ENCODE measurements at regions not wholly inside any gene's neighbourhood (a gene's known extent, or its start where the extent isn't known, plus 50 kb on each side); places are given as distances from the start of the nearest gene placed in this dataset.
"Not testable (repeated sequence)": the region's sequence is repeated elsewhere in the genome, so short reads cannot be mapped to it uniquely, and the experiment has no call there.

- H3K4me1 Mint-ChIP-seq (ENCODE audit: low read depth, unreplicated experiment); DNase-seq; H3K36me3 Mint-ChIP-seq (ENCODE audit: insufficient read depth, unreplicated experiment); H3K27ac Mint-ChIP-seq (ENCODE audit: unreplicated experiment); CTCF ChIA-PET; H3K4me3 Mint-ChIP-seq (ENCODE audit: low read depth, unreplicated experiment); BruUV-seq (replicated peaks); intact Hi-C loops (cut with micrococcal nuclease; ENCODE audit: unreplicated experiment); H3K9me3 Mint-ChIP-seq (ENCODE audit: low read depth, unreplicated experiment); H3K27me3 Mint-ChIP-seq (ENCODE audit: unreplicated experiment): not testable (repeated sequence)
Measured at GRCh38 chr21:5086416-5086815, 5435.0 kb upstream of the TPTE start.

DNA sequence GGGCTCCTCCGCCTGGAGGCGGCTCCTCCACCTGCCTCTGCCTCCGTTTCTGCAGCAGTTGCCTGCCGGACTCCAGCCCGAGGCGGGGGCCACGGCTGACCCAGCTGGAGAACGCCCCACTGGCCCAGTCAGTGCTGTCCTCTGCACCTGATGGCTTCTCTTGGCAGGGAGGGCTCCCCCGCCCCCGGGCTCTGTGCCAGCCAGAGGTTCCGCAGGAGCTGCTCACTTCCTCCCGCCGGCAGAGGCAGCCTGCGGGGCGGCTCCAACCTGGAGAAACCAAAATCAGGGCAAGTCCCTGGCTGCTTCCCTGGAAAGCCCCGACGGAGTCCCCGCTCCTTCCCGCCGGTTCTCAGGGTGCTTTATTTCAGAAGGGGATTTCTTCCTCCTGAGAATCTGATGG is 5432.6 kb upstream of the TPTE start:
- BruUV-seq (replicated peaks); intact Hi-C loops (cut with micrococcal nuclease; ENCODE audit: unreplicated experiment); CTCF ChIA-PET; H3K36me3 Mint-ChIP-seq (ENCODE audit: insufficient read depth, unreplicated experiment); H3K27ac Mint-ChIP-seq (ENCODE audit: unreplicated experiment); H3K4me3 Mint-ChIP-seq (ENCODE audit: low read depth, unreplicated experiment); H3K27me3 Mint-ChIP-seq (ENCODE audit: unreplicated experiment); DNase-seq; H3K9me3 Mint-ChIP-seq (ENCODE audit: low read depth, unreplicated experiment); H3K4me1 Mint-ChIP-seq (ENCODE audit: low read depth, unreplicated experiment): not testable (repeated sequence)

DNA sequence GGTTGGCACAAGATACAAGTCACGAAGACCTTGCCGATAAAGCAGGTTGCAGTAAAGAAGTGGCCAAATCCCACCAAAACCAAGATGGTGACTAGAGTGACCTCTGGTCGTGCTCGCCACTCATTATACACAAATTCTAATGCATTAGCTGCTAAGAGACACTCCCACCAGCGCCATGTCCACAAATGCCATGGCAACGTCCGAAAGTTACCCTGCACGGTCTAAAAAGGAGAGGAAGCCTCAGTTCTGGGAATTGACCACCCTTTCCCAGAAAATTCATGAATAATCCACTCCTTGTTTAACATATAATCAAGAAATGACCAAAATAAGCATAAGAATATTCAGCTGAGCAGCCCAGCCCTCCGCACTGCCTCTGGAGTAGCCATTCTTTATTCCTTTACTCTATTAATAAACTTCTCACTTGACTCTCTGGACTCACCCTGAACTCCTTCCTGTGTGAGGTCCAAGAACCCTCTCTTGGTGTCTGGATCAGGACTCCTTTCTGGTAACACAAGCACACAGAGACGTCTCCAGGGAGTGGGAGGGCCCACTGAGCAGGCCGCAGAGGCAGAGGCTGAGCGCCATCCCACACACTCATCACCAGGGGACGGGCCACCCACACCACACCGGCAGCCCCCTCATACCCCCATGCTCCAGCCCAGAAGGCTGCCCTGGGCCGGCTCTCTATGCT is 5431.8 kb upstream of the TPTE start:
- intact Hi-C loops (cut with micrococcal nuclease; ENCODE audit: unreplicated experiment); CTCF ChIA-PET; H3K4me1 Mint-ChIP-seq (ENCODE audit: low read depth, unreplicated experiment); H3K27me3 Mint-ChIP-seq (ENCODE audit: unreplicated experiment); H3K4me3 Mint-ChIP-seq (ENCODE audit: low read depth, unreplicated experiment); DNase-seq; BruUV-seq (replicated peaks); H3K27ac Mint-ChIP-seq (ENCODE audit: unreplicated experiment); H3K36me3 Mint-ChIP-seq (ENCODE audit: insufficient read depth, unreplicated experiment); H3K9me3 Mint-ChIP-seq (ENCODE audit: low read depth, unreplicated experiment): not testable (repeated sequence)

GRCh38 chr21:5090132-5091079 is 5431.0 kb upstream of the TPTE start:
- H3K4me1 Mint-ChIP-seq (ENCODE audit: low read depth, unreplicated experiment); H3K27ac Mint-ChIP-seq (ENCODE audit: unreplicated experiment); BruUV-seq (replicated peaks); H3K27me3 Mint-ChIP-seq (ENCODE audit: unreplicated experiment); DNase-seq; CTCF ChIA-PET; H3K9me3 Mint-ChIP-seq (ENCODE audit: low read depth, unreplicated experiment); H3K36me3 Mint-ChIP-seq (ENCODE audit: insufficient read depth, unreplicated experiment); intact Hi-C loops (cut with micrococcal nuclease; ENCODE audit: unreplicated experiment); H3K4me3 Mint-ChIP-seq (ENCODE audit: low read depth, unreplicated experiment): not testable (repeated sequence)

DNA sequence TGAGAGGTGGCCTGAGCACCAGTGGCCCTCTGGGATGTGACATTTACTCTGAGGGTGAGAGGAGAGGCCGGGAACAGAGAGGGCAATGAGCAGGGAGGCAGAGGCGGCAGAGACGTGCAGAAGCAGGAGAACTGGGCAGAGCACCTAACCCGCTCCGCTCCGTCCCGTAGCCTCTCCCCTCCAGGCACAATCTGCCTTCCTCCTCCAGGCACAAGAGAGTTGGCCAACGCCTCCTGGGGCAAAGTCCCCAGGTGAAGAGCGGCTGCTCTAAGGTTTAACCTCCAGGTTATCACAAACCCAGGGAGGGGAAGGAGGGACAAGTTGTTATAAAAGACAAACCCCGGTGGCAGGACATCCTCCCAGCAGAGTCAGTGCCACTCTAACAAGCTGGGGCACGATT is 5430.1 kb upstream of the TPTE start:
- BruUV-seq (replicated peaks); DNase-seq; H3K4me1 Mint-ChIP-seq (ENCODE audit: low read depth, unreplicated experiment); intact Hi-C loops (cut with micrococcal nuclease; ENCODE audit: unreplicated experiment); H3K4me3 Mint-ChIP-seq (ENCODE audit: low read depth, unreplicated experiment); H3K36me3 Mint-ChIP-seq (ENCODE audit: insufficient read depth, unreplicated experiment); H3K27ac Mint-ChIP-seq (ENCODE audit: unreplicated experiment); H3K9me3 Mint-ChIP-seq (ENCODE audit: low read depth, unreplicated experiment); CTCF ChIA-PET; H3K27me3 Mint-ChIP-seq (ENCODE audit: unreplicated experiment): not testable (repeated sequence)

DNA sequence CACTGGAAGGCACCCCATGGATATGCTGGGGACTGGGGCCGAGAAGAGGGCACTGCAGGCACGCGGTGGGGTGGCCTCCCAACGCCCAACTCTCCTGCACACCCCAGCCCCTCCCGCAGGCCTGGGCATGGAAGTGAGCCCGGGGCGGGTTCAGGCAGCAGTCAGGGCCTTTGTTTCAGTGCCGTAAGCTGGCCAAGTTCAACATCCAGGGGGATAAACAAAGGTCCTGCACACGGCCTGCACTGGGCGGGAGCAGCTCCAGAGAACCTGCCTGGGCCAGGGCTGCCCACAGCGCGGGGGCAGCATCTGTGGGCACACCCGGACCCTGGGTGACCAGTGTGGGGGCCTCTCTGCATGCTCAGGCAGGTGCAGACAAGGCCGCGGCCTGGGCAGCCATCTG is 5425.8 kb upstream of the TPTE start:
- DNase-seq; H3K4me1 Mint-ChIP-seq (ENCODE audit: low read depth, unreplicated experiment); H3K27me3 Mint-ChIP-seq (ENCODE audit: unreplicated experiment); intact Hi-C loops (cut with micrococcal nuclease; ENCODE audit: unreplicated experiment); H3K9me3 Mint-ChIP-seq (ENCODE audit: low read depth, unreplicated experiment); BruUV-seq (replicated peaks); H3K27ac Mint-ChIP-seq (ENCODE audit: unreplicated experiment); CTCF ChIA-PET; H3K4me3 Mint-ChIP-seq (ENCODE audit: low read depth, unreplicated experiment); H3K36me3 Mint-ChIP-seq (ENCODE audit: insufficient read depth, unreplicated experiment): not testable (repeated sequence)

GRCh38 chr21:5098010-5098743 is 5423.2 kb upstream of the TPTE start:
- H3K9me3 Mint-ChIP-seq (ENCODE audit: low read depth, unreplicated experiment); H3K36me3 Mint-ChIP-seq (ENCODE audit: insufficient read depth, unreplicated experiment); CTCF ChIA-PET; DNase-seq; BruUV-seq (replicated peaks); H3K4me1 Mint-ChIP-seq (ENCODE audit: low read depth, unreplicated experiment); H3K27ac Mint-ChIP-seq (ENCODE audit: unreplicated experiment); intact Hi-C loops (cut with micrococcal nuclease; ENCODE audit: unreplicated experiment); H3K4me3 Mint-ChIP-seq (ENCODE audit: low read depth, unreplicated experiment); H3K27me3 Mint-ChIP-seq (ENCODE audit: unreplicated experiment): not testable (repeated sequence)

- BruUV-seq (replicated peaks), result not testable (repeated sequence)
Measured at GRCh38 chr21:5100604-5101174, 5420.7 kb upstream of the TPTE start.

GRCh38 chr21:5101749-5102148 is 5419.6 kb upstream of the TPTE start:
- H3K36me3 Mint-ChIP-seq (ENCODE audit: insufficient read depth, unreplicated experiment); H3K27ac Mint-ChIP-seq (ENCODE audit: unreplicated experiment); DNase-seq; H3K27me3 Mint-ChIP-seq (ENCODE audit: unreplicated experiment); H3K4me1 Mint-ChIP-seq (ENCODE audit: low read depth, unreplicated experiment); H3K4me3 Mint-ChIP-seq (ENCODE audit: low read depth, unreplicated experiment); BruUV-seq (replicated peaks); intact Hi-C loops (cut with micrococcal nuclease; ENCODE audit: unreplicated experiment); H3K9me3 Mint-ChIP-seq (ENCODE audit: low read depth, unreplicated experiment); CTCF ChIA-PET: not testable (repeated sequence)

More at GRCh38 chr21:5100604-5101174, 5420.7 kb upstream of the TPTE start:
- H3K9me3 Mint-ChIP-seq (ENCODE audit: low read depth, unreplicated experiment); H3K36me3 Mint-ChIP-seq (ENCODE audit: insufficient read depth, unreplicated experiment); H3K27me3 Mint-ChIP-seq (ENCODE audit: unreplicated experiment); H3K4me1 Mint-ChIP-seq (ENCODE audit: low read depth, unreplicated experiment); CTCF ChIA-PET; DNase-seq; H3K4me3 Mint-ChIP-seq (ENCODE audit: low read depth, unreplicated experiment); H3K27ac Mint-ChIP-seq (ENCODE audit: unreplicated experiment); intact Hi-C loops (cut with micrococcal nuclease; ENCODE audit: unreplicated experiment): not testable (repeated sequence)

All from Calu3 (cell line).